Bronchial epithelial cell (primary cell): ENCODE measurements at regions not wholly inside any gene's neighbourhood (a gene's known extent, or its start where the extent isn't known, plus 50 kb on each side); places are given as distances from the start of the nearest gene placed in this dataset.

ENCODE experiments used
- DNase-seq: peaks from one replicate; pipeline ENCODE4 v3.0.0-alpha.2; 2010; ENCODE audit warnings: low read depth
- FAIRE-seq: peaks from 2 replicates; lab custom pipeline; 2011; peaks lifted over from hg19 to GRCh38; lab: Jason Lieb, UNC
- H3K27me3 ChIP-seq: 2 replicates; pipeline ENCODE4 v1.5.1; 2011; ENCODE audit warnings: low read length; ENCODE audit not compliant: control insufficient read depth, insufficient read depth
- H3K36me3 ChIP-seq: 2 replicates; pipeline ENCODE4 v1.5.1; 2011; ENCODE audit warnings: low read length; ENCODE audit not compliant: control insufficient read depth, insufficient read depth
- H3K4me3 ChIP-seq: 2 replicates; pipeline ENCODE4 v1.5.1; 2011; ENCODE audit warnings: mild to moderate bottlenecking, low read depth, low read length, control low read depth
- CTCF ChIP-seq: IDR thresholded peaks from 2 replicates; pipeline ENCODE4 v1.5.1; 2011; ENCODE audit warnings: mild to moderate bottlenecking, moderate library complexity, low read length, control low read depth, inconsistent platforms; ENCODE audit not compliant: insufficient read depth, severe bottlenecking

GRCh38 chr3:180185650-180186049, 148.9 kb upstream of the PEX5L start:
- no peak for TF ChIP-seq CTCF
- Histone ChIP-seq H3K27me3 (no peaks in the 10 kb centered on the region), H3K36me3 (no peaks in the 10 kb centered on the region), H3K4me3 (no peak overlapping the region)
- FAIRE-seq, result no peak
- no peak for DNase-seq

DNA sequence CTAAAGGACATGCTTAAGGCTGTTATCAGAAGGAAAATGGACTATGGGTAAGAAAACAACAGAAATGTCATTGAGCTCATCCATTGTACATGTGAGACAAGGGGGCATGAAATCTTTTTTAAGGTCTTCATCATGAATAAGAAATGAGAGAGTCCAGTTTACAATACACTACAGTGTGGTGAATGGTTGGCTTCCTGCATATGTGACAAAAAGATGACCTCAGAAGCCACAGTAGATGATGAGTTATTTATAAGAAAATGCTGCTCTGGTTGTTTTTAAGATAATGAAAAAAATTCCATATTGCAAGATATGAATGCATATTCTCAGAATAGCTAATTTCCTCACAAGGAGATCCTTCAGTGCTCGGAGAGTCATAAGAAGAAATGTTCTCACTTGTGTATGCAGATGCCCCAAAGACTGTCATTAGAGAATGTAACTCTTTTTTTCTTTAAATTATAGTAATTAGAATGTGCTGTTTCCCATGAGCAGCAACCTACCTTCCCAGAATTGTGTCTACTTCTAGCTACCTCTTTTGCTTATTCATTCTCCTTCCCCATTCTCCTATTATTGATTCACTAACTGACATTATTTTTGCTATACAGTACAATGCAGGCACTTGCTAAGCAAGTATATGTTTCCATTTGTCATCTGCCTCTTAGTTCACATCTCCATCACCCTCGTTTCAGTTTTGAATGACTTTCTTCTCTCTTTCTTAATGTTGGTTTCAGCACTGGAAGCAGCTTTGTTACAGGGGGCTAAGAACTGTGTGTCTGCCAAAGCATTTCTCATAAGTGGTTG, 152.0 kb upstream of the PEX5L start:
- TF ChIP-seq CTCF, result no peak
- Histone ChIP-seq H3K36me3 (no peaks in the 10 kb centered on the region), H3K27me3 (no peaks in the 10 kb centered on the region), H3K4me3 (no peak overlapping the region)
- FAIRE-seq (no peak), DNase-seq (no peak)

DNA sequence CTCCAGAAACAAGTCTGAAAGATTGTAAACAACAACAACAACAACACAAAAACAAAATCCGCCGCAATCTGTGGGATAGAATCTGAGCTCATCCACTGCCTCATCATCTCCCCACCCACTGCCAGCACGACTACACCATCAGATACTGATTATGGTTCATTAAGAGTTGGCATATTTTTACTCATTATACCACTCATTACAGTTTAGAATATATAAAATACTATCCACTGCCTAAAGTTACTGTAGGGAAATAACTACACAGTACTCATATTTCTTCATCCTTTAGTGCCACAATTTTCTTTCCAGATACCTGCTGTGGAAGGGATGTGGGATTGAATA, 152.5 kb upstream of the PEX5L start:
- no peak overlapping the region for H3K4me3 ChIP-seq
- no peak for FAIRE-seq
- DNase-seq, result no peak
- TF ChIP-seq CTCF, result no peak
- H3K27me3 ChIP-seq, result no peaks in the 10 kb centered on the region
- no peaks in the 10 kb centered on the region for H3K36me3 ChIP-seq

- H3K27me3 ChIP-seq, result no peaks in the 10 kb centered on the region
- H3K36me3 ChIP-seq, result no peaks in the 10 kb centered on the region
- FAIRE-seq, result no peak
- TF ChIP-seq CTCF, result no peak
- H3K4me3 ChIP-seq, result no peak overlapping the region
- DNase-seq, result no peak
Measured at GRCh38 chr3:180196658-180197057, 159.9 kb upstream of the PEX5L start.

DNA sequence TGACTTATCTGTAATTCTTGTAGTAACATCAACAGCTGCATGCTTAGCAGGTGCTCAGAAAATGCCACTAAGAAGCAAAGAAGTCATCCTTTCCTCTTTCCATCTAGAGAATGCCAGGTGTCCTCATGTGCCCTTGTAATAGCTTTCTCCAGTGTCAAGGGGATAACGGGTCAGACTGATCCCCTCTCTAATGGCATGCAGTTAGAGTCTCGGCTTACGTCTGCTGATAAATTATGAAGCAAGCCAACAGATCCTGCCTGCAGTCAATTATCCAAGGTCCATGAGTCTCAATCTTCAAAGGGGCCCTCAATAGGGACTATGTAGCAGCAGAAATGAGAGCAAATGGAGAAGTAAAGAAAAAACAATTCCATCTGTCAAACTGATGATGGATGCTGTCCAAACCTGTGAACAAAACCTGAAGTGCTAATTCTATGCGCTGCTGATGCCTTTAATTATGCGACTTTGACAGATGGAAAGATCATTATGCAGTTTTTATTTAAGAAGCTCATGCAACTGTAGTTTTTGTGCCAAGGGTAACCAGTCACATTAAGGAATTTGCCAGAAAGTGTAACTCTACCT, 162.8 kb upstream of the PEX5L start:
- no peaks in the 10 kb centered on the region for H3K27me3 ChIP-seq
- H3K36me3 ChIP-seq, result no peaks in the 10 kb centered on the region
- no peak for FAIRE-seq
- no peak for DNase-seq
- no peak overlapping the region for H3K4me3 ChIP-seq
- no peak for TF ChIP-seq CTCF
